ENCODE measurements at regions not wholly inside any gene's neighbourhood (a gene's known extent, or its start where the extent isn't known, plus 50 kb on each side); places are given as distances from the start of the nearest gene placed in this dataset.

GRCh38 chr2:147088871-147089270, 756.0 kb upstream of the ACVR2A start:
- no peak overlapping the region for H3K4me3 ChIP-seq (ENCODE audit: low read length in 3 of 3)
- no peak for FAIRE-seq
- TF ChIP-seq, protein P1, sequence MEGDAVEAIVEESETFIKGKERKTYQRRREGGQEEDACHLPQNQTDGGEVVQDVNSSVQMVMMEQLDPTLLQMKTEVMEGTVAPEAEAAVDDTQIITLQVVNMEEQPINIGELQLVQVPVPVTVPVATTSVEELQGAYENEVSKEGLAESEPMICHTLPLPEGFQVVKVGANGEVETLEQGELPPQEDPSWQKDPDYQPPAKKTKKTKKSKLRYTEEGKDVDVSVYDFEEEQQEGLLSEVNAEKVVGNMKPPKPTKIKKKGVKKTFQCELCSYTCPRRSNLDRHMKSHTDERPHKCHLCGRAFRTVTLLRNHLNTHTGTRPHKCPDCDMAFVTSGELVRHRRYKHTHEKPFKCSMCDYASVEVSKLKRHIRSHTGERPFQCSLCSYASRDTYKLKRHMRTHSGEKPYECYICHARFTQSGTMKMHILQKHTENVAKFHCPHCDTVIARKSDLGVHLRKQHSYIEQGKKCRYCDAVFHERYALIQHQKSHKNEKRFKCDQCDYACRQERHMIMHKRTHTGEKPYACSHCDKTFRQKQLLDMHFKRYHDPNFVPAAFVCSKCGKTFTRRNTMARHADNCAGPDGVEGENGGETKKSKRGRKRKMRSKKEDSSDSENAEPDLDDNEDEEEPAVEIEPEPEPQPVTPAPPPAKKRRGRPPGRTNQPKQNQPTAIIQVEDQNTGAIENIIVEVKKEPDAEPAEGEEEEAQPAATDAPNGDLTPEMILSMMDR (IDR thresholded peaks at IDR 0.05; ENCODE audit: borderline replicate concordance, extremely low read depth, insufficient read depth) = no peak
- intact Hi-C loops (cut with DNase I) = loop anchor here (10.0 kb wide), 1 partner anchor 826 kb away; no protein-coding TSS in a partner anchor
- no peaks in the 10 kb centered on the region for H3K4me1 ChIP-seq (ENCODE audit: control insufficient read depth in 2 of 3, insufficient read depth in 2 of 3, low read depth in 1 of 3, low read length in 3 of 3)
- no peaks in the 10 kb centered on the region for H3K36me3 ChIP-seq (ENCODE audit: control insufficient read depth in 2 of 3, insufficient read depth in 3 of 3, low read length in 3 of 3)
- H3K27ac ChIP-seq (ENCODE audit: low read depth in 2 of 2, low read length in 2 of 2) = no peak overlapping the region
- no peak for DNase-seq
- H3K27me3 ChIP-seq (ENCODE audit: control insufficient read depth, insufficient read depth, low read length) = no peaks in the 10 kb centered on the region
- no peaks in the 10 kb centered on the region for H3K9me3 ChIP-seq (ENCODE audit: control insufficient read depth in 2 of 3, insufficient read depth in 1 of 3, low read length in 3 of 3)
- no peak overlapping the region for H3K9ac ChIP-seq (ENCODE audit: low read length in 3 of 3)

GRCh38 chr2:147086715-147087114, 758.1 kb upstream of the ACVR2A start:
- no peak overlapping the region for H3K4me3 ChIP-seq (ENCODE audit: low read length in 3 of 3)
- no peaks in the 10 kb centered on the region for H3K9me3 ChIP-seq (ENCODE audit: control insufficient read depth in 2 of 3, insufficient read depth in 1 of 3, low read length in 3 of 3)
- TF ChIP-seq, protein P1 (IDR thresholded peaks at IDR 0.05; ENCODE audit: borderline replicate concordance, extremely low read depth, insufficient read depth) = no peak
- no peaks in the 10 kb centered on the region for H3K27me3 ChIP-seq (ENCODE audit: control insufficient read depth, insufficient read depth, low read length)
- no peak for DNase-seq
- no peak overlapping the region for H3K27ac ChIP-seq (ENCODE audit: low read depth in 2 of 2, low read length in 2 of 2)
- FAIRE-seq = no peak
- no peaks in the 10 kb centered on the region for H3K4me1 ChIP-seq (ENCODE audit: control insufficient read depth in 2 of 3, insufficient read depth in 2 of 3, low read depth in 1 of 3, low read length in 3 of 3)
- H3K36me3 ChIP-seq (ENCODE audit: control insufficient read depth in 2 of 3, insufficient read depth in 3 of 3, low read length in 3 of 3) = no peaks in the 10 kb centered on the region
- no peak overlapping the region for H3K9ac ChIP-seq (ENCODE audit: low read length in 3 of 3)
- intact Hi-C loops (cut with DNase I) = loop anchor here (10.0 kb wide), 1 partner anchor 828 kb away; no protein-coding TSS in a partner anchor

GRCh38 chr2:147083664-147084063, 761.2 kb upstream of the ACVR2A start:
- H3K27me3 ChIP-seq (ENCODE audit: control insufficient read depth, insufficient read depth, low read length) = no peaks in the 10 kb centered on the region
- DNase-seq = no peak
- H3K9me3 ChIP-seq (ENCODE audit: control insufficient read depth in 2 of 3, insufficient read depth in 1 of 3, low read length in 3 of 3) = no peaks in the 10 kb centered on the region
- no peak overlapping the region for H3K4me3 ChIP-seq (ENCODE audit: low read length in 3 of 3)
- FAIRE-seq = no peak
- intact Hi-C loops (cut with DNase I) = loop anchor here (10.0 kb wide), 1 partner anchor 831 kb away; no protein-coding TSS in a partner anchor
- no peak overlapping the region for H3K9ac ChIP-seq (ENCODE audit: low read length in 3 of 3)
- no peak overlapping the region for H3K27ac ChIP-seq (ENCODE audit: low read depth in 2 of 2, low read length in 2 of 2)
- no peaks in the 10 kb centered on the region for H3K36me3 ChIP-seq (ENCODE audit: control insufficient read depth in 2 of 3, insufficient read depth in 3 of 3, low read length in 3 of 3)
- H3K4me1 ChIP-seq (ENCODE audit: control insufficient read depth in 2 of 3, insufficient read depth in 2 of 3, low read depth in 1 of 3, low read length in 3 of 3) = no peaks in the 10 kb centered on the region
- TF ChIP-seq, protein P1 (IDR thresholded peaks at IDR 0.05; ENCODE audit: borderline replicate concordance, extremely low read depth, insufficient read depth) = no peak

Measured in kidney (tissue), 13 donors.